Colonic mucosa (tissue), 4 donors: ENCODE measurements at regions not wholly inside any gene's neighbourhood (a gene's known extent, or its start where the extent isn't known, plus 50 kb on each side); places are given as distances from the start of the nearest gene placed in this dataset.

Source experiments
- DNase-seq: peaks from one replicate; pipeline ENCODE4 v3.0.0-alpha.2; 2020
- H3K27ac ChIP-seq: fragments of 200-600 bp; one replicate; pipeline ENCODE4 v1.8.0; 2021
- H3K27me3 ChIP-seq: fragments of 200-600 bp; one replicate; pipeline ENCODE4 v1.8.0; 2021
- H3K36me3 ChIP-seq: fragments of 200-600 bp; one replicate; pipeline ENCODE4 v1.8.0; 2021
- H3K4me1 ChIP-seq: fragments of 200-600 bp; one replicate; pipeline ENCODE4 v1.8.0; 2021; ENCODE audit warnings: mild to moderate bottlenecking
- H3K4me3 ChIP-seq: fragments of 200-600 bp; one replicate; pipeline ENCODE4 v1.8.0; 2021
- H3K9ac ChIP-seq, 2 donors: one replicate each; pipeline ENCODE4 v1.7.0; 2013; ENCODE audit warnings: control low read depth in 2 of 2, low read depth in 2 of 2, low read length in 2 of 2
- H3K9me3 ChIP-seq: fragments of 200-600 bp; one replicate; pipeline ENCODE4 v1.8.0; 2021
- intact Hi-C: fragments of 100-400 bp; cut with DNase I; formaldehyde crosslinking; loops from one replicate; pipeline ENCODE4 v1.14.1; 2022
- TF ChIP-seq, protein P1 (sequence below): fragments of 200-600 bp; IDR thresholded peaks from one replicate; pipeline ENCODE4 v1.8.0; 2022; ENCODE audit warnings: antibody characterized with exemption, mild to moderate bottlenecking
- donor health status: healthy.
- donor health status: DM: no; HTN: no; CAD: no.
- donor health status: DM: no; HTN: no; CAD: no.

DNA sequence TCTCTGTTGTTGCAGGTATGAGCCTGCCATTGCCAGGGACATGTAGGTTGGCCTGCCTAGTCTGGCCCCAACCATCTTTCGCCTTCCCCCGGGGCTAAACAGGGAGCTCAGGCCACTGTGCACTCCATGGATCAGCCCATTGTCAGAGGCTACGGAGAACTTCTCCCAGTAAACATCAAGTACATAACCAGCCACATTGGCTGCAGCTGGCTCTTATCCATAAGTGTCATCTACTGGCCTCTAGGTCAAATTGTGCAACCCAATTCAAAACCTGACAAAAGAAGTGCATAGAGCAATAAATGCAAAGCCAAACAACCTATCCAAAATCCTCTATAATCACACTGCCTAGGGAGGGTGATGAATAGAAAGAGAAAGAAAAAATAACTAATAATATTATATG is 418.1 kb upstream of the DCC start:
- Histone ChIP-seq H3K36me3 (no peaks in the 10 kb centered on the region), H3K27me3 (no peaks in the 10 kb centered on the region), H3K9ac (no peak overlapping the region), H3K4me3 (no peak overlapping the region), H3K4me1 (no peaks in the 10 kb centered on the region), H3K9me3 (no peaks in the 10 kb centered on the region), H3K27ac (no peak overlapping the region)
- TF ChIP-seq, protein P1, sequence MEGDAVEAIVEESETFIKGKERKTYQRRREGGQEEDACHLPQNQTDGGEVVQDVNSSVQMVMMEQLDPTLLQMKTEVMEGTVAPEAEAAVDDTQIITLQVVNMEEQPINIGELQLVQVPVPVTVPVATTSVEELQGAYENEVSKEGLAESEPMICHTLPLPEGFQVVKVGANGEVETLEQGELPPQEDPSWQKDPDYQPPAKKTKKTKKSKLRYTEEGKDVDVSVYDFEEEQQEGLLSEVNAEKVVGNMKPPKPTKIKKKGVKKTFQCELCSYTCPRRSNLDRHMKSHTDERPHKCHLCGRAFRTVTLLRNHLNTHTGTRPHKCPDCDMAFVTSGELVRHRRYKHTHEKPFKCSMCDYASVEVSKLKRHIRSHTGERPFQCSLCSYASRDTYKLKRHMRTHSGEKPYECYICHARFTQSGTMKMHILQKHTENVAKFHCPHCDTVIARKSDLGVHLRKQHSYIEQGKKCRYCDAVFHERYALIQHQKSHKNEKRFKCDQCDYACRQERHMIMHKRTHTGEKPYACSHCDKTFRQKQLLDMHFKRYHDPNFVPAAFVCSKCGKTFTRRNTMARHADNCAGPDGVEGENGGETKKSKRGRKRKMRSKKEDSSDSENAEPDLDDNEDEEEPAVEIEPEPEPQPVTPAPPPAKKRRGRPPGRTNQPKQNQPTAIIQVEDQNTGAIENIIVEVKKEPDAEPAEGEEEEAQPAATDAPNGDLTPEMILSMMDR = no peak
- intact Hi-C loops = no loop called here
- no peak for DNase-seq

DNA sequence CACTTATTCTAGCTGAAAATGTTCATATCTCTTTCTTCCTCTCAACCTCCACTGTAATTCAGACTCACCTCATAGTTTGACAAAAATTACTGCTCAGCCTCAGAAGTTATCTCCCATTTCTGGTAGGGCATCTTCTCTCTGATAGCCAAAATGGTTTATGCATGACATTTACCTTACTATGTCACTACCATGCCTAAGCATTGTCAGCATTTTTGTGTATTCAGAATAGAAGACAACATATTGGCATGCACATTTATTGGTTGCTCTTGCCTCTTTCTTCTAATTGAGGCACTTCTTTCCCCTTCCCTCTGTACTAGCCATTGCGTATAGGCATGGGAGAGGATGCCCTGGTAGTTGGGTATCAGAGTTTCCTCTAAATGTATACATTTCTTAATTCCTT is 406.1 kb upstream of the DCC start:
- TF ChIP-seq, protein P1 = no peak
- no peak overlapping the region for H3K9ac ChIP-seq
- no peaks in the 10 kb centered on the region for H3K4me1 ChIP-seq
- H3K27ac ChIP-seq = no peak overlapping the region
- H3K4me3 ChIP-seq = no peak overlapping the region
- H3K27me3 ChIP-seq = no peaks in the 10 kb centered on the region
- intact Hi-C loops = no loop called here
- DNase-seq = no peak
- H3K9me3 ChIP-seq = no peaks in the 10 kb centered on the region
- H3K36me3 ChIP-seq = no peaks in the 10 kb centered on the region

DNA sequence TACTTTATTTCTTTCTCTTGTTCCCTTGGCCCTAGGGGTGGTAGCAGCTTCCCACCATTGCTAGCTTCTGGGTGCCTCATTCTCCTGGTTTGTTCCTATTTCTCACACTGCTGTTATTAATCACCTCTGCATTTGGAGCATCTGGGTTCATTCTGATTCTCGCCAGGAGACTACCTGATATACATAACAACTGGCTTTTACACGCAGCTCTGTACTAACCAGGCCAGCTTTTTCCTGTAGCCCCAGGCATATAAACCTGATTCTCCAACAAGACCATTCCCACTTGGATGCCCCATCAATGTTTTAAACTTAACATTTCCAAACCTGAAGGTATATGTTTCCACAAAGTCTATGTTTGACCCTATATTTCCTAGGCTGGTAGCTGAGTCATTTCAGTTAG is 403.9 kb upstream of the DCC start:
- H3K36me3 ChIP-seq = no peaks in the 10 kb centered on the region

DNA sequence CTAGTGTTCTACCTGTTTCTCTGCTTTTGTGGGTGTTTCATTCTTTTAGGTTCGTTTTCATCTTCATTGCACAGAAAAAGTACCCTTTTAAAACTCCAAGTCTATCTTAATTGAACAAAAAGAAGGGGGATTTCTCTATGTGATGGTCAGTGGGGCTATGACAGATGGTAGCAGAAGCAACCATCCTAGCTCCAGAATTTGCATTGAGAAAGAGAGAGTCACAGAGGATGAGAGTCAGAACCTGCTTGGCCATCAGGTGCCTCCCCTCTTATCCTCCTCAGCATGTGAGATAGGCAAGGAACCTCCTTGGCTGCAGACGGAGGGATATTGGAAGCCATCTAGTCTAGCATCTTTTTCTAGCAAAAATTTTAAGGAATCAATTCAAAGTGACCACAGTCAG is 398.0 kb upstream of the DCC start:
- Histone ChIP-seq H3K27me3 (no peaks in the 10 kb centered on the region), H3K9me3 (no peaks in the 10 kb centered on the region), H3K27ac (no peak overlapping the region), H3K9ac (no peak overlapping the region), H3K4me1 (no peaks in the 10 kb centered on the region), H3K4me3 (no peak overlapping the region), H3K36me3 (no peaks in the 10 kb centered on the region)
- intact Hi-C loops = no loop called here
- TF ChIP-seq, protein P1 = no peak
- DNase-seq = no peak

More for the DNA sequence above, 403.9 kb upstream of the DCC start:
- Histone ChIP-seq H3K9me3 (no peaks in the 10 kb centered on the region), H3K4me1 (no peaks in the 10 kb centered on the region), H3K9ac (no peak overlapping the region), H3K27ac (no peak overlapping the region), H3K27me3 (no peaks in the 10 kb centered on the region), H3K4me3 (no peak overlapping the region)
- intact Hi-C loops = no loop called here
- DNase-seq = no peak
- TF ChIP-seq, protein P1 = no peak

DNA sequence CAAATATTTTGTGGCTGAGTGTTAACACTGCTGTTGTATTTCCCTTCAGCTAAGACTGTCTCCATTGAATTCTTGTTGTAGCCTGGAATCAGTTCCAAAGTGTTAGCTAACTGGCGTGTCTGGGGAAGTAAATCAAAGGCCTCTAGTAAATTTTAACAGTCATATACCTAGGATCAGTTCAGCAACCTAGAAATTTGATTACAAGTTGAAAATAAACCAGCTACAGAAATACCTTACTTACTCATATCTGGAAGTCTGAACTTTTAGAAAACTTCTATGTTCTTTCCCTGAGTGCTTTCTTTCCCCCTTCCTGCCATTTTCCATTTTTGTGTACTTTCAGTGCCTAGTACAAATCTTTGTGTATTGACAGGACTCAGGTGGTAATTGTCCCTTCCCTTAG is 396.7 kb upstream of the DCC start:
- Histone ChIP-seq H3K27me3 (no peaks in the 10 kb centered on the region), H3K27ac (no peak overlapping the region), H3K36me3 (no peaks in the 10 kb centered on the region), H3K9me3 (no peaks in the 10 kb centered on the region), H3K4me1 (no peaks in the 10 kb centered on the region), H3K4me3 (no peak overlapping the region), H3K9ac (no peak overlapping the region)
- intact Hi-C loops = no loop called here
- DNase-seq = no peak
- TF ChIP-seq, protein P1 = no peak

DNA sequence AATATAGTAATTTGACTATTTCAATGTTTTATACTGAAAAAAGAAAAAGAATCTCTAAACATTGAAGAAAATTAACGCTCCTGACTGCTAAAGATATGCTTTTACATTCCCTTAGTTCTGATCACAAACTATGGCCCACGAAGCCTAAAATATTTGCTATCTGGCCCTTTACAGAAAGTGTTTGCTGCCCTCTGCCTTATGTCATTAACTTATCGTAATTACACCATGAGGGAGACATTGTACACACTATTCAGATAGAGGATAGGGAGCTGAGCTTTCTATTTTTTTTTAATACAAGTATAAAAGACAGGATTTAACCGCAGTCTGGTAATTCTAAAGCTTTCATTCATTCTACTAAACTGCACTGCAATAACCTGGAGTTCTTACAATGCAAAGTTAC is 393.1 kb upstream of the DCC start:
- TF ChIP-seq, protein P1 = no peak
- H3K4me3 ChIP-seq = no peak overlapping the region
- intact Hi-C loops = no loop called here
- DNase-seq = no peak
- no peaks in the 10 kb centered on the region for H3K9me3 ChIP-seq
- no peak overlapping the region for H3K27ac ChIP-seq
- H3K9ac ChIP-seq = no peak overlapping the region
- H3K4me1 ChIP-seq = no peaks in the 10 kb centered on the region
- no peaks in the 10 kb centered on the region for H3K36me3 ChIP-seq
- H3K27me3 ChIP-seq = no peaks in the 10 kb centered on the region
